Mesothelial cell of epicardium (in vitro differentiated cells): ENCODE measurements at regions not wholly inside any gene's neighbourhood (a gene's known extent, or its start where the extent isn't known, plus 50 kb on each side); places are given as distances from the start of the nearest gene placed in this dataset.
"Not testable (repeated sequence)": the region's sequence is repeated elsewhere in the genome, so short reads cannot be mapped to it uniquely, and the experiment has no call there.

Experiments used
- DNase-seq, 2 experiments: peaks; one replicate each; pipeline ENCODE4 v3.0.0; 2021; ENCODE audit warnings: low spot score in 2 of 2; ENCODE audit not compliant: unreplicated experiment in 2 of 2
- H3K27ac Mint-ChIP-seq: 2 replicates; pipeline ENCODE4 v1.8.0; 2021; ENCODE audit warnings: mixed read lengths
- H3K27me3 Mint-ChIP-seq: 2 replicates; pipeline ENCODE4 v1.8.0; 2021; ENCODE audit warnings: low read depth, mixed read lengths
- H3K36me3 Mint-ChIP-seq: 2 replicates; pipeline ENCODE4 v1.8.0; 2021; ENCODE audit warnings: mixed read lengths
- H3K4me1 Mint-ChIP-seq: 2 replicates; pipeline ENCODE4 v1.8.0; 2021; ENCODE audit warnings: mixed read lengths
- H3K4me3 Mint-ChIP-seq: 2 replicates; pipeline ENCODE4 v1.8.0; 2021; ENCODE audit warnings: mild to moderate bottlenecking, moderate library complexity, mixed read lengths
- H3K9me3 Mint-ChIP-seq: 2 replicates; pipeline ENCODE4 v1.8.0; 2021; ENCODE audit warnings: mixed read lengths
- TF ChIP-seq, protein P1 (sequence below): fragments of 200-600 bp; sonication (generic); IDR thresholded peaks from one replicate; pipeline ENCODE4 v1.5.0; 2021; ENCODE audit warnings: antibody characterized with exemption; ENCODE audit not compliant: unreplicated experiment

GRCh38 chr14:105914738-105915385, 388.5 kb downstream of the TMEM121 start:
- DNase-seq: no peak
- H3K27ac Mint-ChIP-seq: no peak overlapping the region
- H3K4me3 Mint-ChIP-seq: no peak overlapping the region
- H3K36me3 Mint-ChIP-seq: peaks cover 4% of the 10 kb centered on the region
- TF ChIP-seq, protein P1, sequence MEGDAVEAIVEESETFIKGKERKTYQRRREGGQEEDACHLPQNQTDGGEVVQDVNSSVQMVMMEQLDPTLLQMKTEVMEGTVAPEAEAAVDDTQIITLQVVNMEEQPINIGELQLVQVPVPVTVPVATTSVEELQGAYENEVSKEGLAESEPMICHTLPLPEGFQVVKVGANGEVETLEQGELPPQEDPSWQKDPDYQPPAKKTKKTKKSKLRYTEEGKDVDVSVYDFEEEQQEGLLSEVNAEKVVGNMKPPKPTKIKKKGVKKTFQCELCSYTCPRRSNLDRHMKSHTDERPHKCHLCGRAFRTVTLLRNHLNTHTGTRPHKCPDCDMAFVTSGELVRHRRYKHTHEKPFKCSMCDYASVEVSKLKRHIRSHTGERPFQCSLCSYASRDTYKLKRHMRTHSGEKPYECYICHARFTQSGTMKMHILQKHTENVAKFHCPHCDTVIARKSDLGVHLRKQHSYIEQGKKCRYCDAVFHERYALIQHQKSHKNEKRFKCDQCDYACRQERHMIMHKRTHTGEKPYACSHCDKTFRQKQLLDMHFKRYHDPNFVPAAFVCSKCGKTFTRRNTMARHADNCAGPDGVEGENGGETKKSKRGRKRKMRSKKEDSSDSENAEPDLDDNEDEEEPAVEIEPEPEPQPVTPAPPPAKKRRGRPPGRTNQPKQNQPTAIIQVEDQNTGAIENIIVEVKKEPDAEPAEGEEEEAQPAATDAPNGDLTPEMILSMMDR: no peak
- H3K9me3 Mint-ChIP-seq: peaks cover 24% of the 10 kb centered on the region
- H3K27me3 Mint-ChIP-seq: no peaks in the 10 kb centered on the region
- no peaks in the 10 kb centered on the region for H3K4me1 Mint-ChIP-seq

GRCh38 chr14:105915546-105915945, 389.2 kb downstream of the TMEM121 start:
- not testable (repeated sequence) for H3K27ac Mint-ChIP-seq, DNase-seq, H3K36me3 Mint-ChIP-seq, H3K27me3 Mint-ChIP-seq, H3K4me1 Mint-ChIP-seq, H3K4me3 Mint-ChIP-seq
- H3K9me3 Mint-ChIP-seq: peaks cover 22% of the 10 kb centered on the region

DNA sequence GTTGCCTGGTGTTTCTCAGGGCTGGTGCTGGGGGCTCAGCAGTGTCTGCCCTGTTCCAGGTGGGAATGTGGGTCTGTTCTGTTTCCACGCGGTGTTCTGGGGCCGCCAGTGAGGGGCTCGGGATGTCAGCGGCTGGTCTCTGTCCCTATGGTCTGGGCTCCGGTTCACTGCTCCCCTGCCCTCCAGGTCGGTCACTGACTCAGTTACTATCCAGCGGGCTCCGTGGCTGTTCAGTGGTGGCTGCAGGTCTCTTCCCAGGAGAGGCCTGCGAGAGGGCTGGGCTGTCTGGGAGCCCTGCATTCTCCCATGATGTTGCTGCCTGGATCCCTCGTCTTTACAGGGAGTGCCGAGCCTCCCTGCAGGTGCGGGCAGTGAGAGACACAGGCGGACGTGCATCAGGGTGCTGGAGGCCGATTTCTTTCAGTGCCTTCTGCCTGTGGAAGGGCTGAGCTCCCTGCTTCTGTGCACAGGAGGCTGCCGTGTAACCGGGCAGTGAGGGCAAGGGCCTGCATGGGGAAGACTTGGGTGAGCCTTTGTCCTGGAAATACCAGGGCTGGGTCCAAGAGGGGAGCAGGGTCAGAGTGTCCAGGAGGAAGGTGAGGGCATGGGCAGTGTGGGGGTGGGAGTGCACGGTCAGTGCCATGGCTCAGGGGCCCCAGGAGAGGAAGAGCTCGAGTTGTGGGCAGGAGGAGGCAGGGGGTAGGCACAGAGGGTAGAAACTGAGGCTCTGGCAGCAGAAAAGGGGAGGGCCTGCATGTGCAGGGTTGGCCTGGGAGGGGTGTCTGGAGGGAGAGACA, 391.0 kb downstream of the TMEM121 start:
- peaks cover 31% of the 10 kb centered on the region for H3K9me3 Mint-ChIP-seq
- not testable (repeated sequence) for H3K27me3 Mint-ChIP-seq

GRCh38 chr14:105917933-105918436, 391.6 kb downstream of the TMEM121 start:
- DNase-seq: no peak
- Mint-ChIP-seq H3K36me3 (peaks cover 9% of the 10 kb centered on the region), H3K27ac (no peak overlapping the region), H3K4me1 (no peaks in the 10 kb centered on the region), H3K4me3 (no peak overlapping the region), H3K27me3 (no peaks in the 10 kb centered on the region), H3K9me3 (peaks cover 33% of the 10 kb centered on the region)
- TF ChIP-seq, protein P1: no peak

More for the DNA sequence above, 391.0 kb downstream of the TMEM121 start:
- H3K4me3 Mint-ChIP-seq, H3K36me3 Mint-ChIP-seq, H3K27ac Mint-ChIP-seq, H3K4me1 Mint-ChIP-seq, DNase-seq: not testable (repeated sequence)

- TF ChIP-seq, protein P1: no peak
- H3K9me3 Mint-ChIP-seq: peaks cover 35% of the 10 kb centered on the region
Observed at GRCh38 chr14:105918496-105919262, 392.3 kb downstream of the TMEM121 start.

GRCh38 chr14:105919458-105920150, 393.2 kb downstream of the TMEM121 start:
- Mint-ChIP-seq H3K36me3 (peaks cover 9% of the 10 kb centered on the region), H3K27me3 (no peaks in the 10 kb centered on the region), H3K4me3 (no peak overlapping the region), H3K4me1 (no peaks in the 10 kb centered on the region), H3K9me3 (peaks cover 43% of the 10 kb centered on the region), H3K27ac (no peak overlapping the region)
- TF ChIP-seq, protein P1: no peak
- no peak for DNase-seq

More at GRCh38 chr14:105918496-105919262, 392.3 kb downstream of the TMEM121 start:
- Mint-ChIP-seq H3K36me3 (peaks cover 9% of the 10 kb centered on the region), H3K27ac (no peak overlapping the region), H3K4me3 (no peak overlapping the region), H3K27me3 (no peaks in the 10 kb centered on the region), H3K4me1 (no peaks in the 10 kb centered on the region)
- no peak for DNase-seq

DNA sequence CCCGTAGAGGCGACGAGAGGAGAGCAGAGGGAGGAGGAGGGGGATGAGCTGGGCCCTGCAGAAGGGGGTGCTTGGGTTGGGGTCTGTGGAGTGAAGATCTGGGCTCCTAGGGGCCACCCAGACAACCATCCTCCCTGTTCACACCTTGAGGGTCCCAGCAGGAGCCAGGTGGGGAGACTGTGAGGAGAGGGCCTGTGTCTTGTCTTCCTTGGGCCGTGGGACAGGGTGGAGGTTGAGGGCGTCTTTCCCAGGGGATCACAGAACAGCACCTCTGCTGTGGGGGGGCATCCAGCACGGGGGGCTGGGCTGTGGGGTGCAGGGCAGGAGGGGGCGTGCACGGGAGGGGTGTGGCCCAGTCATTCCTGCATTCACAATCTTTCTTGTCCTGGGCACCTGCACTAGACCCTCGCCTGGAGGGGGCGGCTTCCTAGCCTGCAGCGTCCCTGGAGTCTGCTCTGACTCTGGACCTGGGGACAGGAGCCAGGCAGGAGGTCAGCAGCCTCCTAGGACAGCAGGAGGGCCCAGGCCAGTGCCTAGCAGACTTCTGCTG, 393.8 kb downstream of the TMEM121 start:
- peaks cover 45% of the 10 kb centered on the region for H3K9me3 Mint-ChIP-seq
- not testable (repeated sequence) for H3K27ac Mint-ChIP-seq, H3K27me3 Mint-ChIP-seq, H3K36me3 Mint-ChIP-seq, DNase-seq, H3K4me3 Mint-ChIP-seq, H3K4me1 Mint-ChIP-seq

GRCh38 chr14:105920803-105921755, 394.7 kb downstream of the TMEM121 start:
- not testable (repeated sequence) for H3K4me1 Mint-ChIP-seq, H3K27ac Mint-ChIP-seq, DNase-seq, H3K27me3 Mint-ChIP-seq, H3K36me3 Mint-ChIP-seq, H3K4me3 Mint-ChIP-seq
- peaks cover 37% of the 10 kb centered on the region for H3K9me3 Mint-ChIP-seq
